ENCODE measurements at regions not wholly inside any gene's neighbourhood (a gene's known extent, or its start where the extent isn't known, plus 50 kb on each side); places are given as distances from the start of the nearest gene placed in this dataset.
"Not testable (repeated sequence)": the region's sequence is repeated elsewhere in the genome, so short reads cannot be mapped to it uniquely, and the experiment has no call there.

GRCh38 chr16:5257462-5257861, 159.9 kb upstream of the EEF2KMT start:
- H3K36me3 Mint-ChIP-seq (ENCODE audit: low read depth): no peaks in the 10 kb centered on the region
- DNase-seq (no peak), ATAC-seq (no peak)
- CTCF ChIA-PET: no interaction called here
- no peak overlapping the region for H3K27ac Mint-ChIP-seq
- H3K4me1 Mint-ChIP-seq (ENCODE audit: low read depth): no peaks in the 10 kb centered on the region
- H3K27me3 Mint-ChIP-seq: peaks cover 2% of the 10 kb centered on the region
- H3K9me3 Mint-ChIP-seq: no peaks in the 10 kb centered on the region
- intact Hi-C loops (cut with micrococcal nuclease): no loop called here
- POLR2A ChIA-PET: no interaction called here
- no peak overlapping the region for H3K4me3 Mint-ChIP-seq
- TF ChIP-seq CTCF (IDR thresholded peaks at IDR 0.05): no peak

- TF ChIP-seq CTCF (IDR thresholded peaks at IDR 0.05): no peak
- ATAC-seq: no peak
- Mint-ChIP-seq H3K9me3 (no peaks in the 10 kb centered on the region), H3K4me1 (ENCODE audit: low read depth) (no peaks in the 10 kb centered on the region), H3K36me3 (ENCODE audit: low read depth) (no peaks in the 10 kb centered on the region), H3K27ac (no peak overlapping the region), H3K27me3 (peaks cover 2% of the 10 kb centered on the region), H3K4me3 (no peak overlapping the region)
- POLR2A ChIA-PET: no interaction called here
- CTCF ChIA-PET: no interaction called here
- intact Hi-C loops (cut with micrococcal nuclease): no loop called here
- DNase-seq: no peak
Observed at GRCh38 chr16:5252791-5253190, 155.2 kb upstream of the EEF2KMT start.

GRCh38 chr16:5247403-5247802, 149.8 kb upstream of the EEF2KMT start:
- ATAC-seq; H3K36me3 Mint-ChIP-seq (ENCODE audit: low read depth); H3K9me3 Mint-ChIP-seq; H3K27me3 Mint-ChIP-seq; POLR2A ChIA-PET; CTCF ChIA-PET; H3K27ac Mint-ChIP-seq; H3K4me1 Mint-ChIP-seq (ENCODE audit: low read depth); H3K4me3 Mint-ChIP-seq; DNase-seq; intact Hi-C loops (cut with micrococcal nuclease): not testable (repeated sequence)

- peaks cover 23% of the 10 kb centered on the region for H3K27me3 Mint-ChIP-seq
- ATAC-seq; intact Hi-C loops (cut with micrococcal nuclease); H3K4me3 Mint-ChIP-seq; POLR2A ChIA-PET; H3K27ac Mint-ChIP-seq; H3K36me3 Mint-ChIP-seq (ENCODE audit: low read depth); H3K9me3 Mint-ChIP-seq; DNase-seq; H3K4me1 Mint-ChIP-seq (ENCODE audit: low read depth): not testable (repeated sequence)
- CTCF ChIA-PET: interaction anchor here (0.9 to 1.2 kb wide), 2 partner anchors 250 to 377 kb away, joined by 4 to 6 read pairs; no protein-coding TSS in a partner anchor
Observed at GRCh38 chr16:5240278-5240626, 142.7 kb upstream of the EEF2KMT start.

GRCh38 chr16:5239472-5240277, 142.1 kb upstream of the EEF2KMT start:
- intact Hi-C loops (cut with micrococcal nuclease); H3K4me3 Mint-ChIP-seq; POLR2A ChIA-PET; H3K4me1 Mint-ChIP-seq (ENCODE audit: low read depth); H3K9me3 Mint-ChIP-seq; H3K27ac Mint-ChIP-seq; ATAC-seq; H3K36me3 Mint-ChIP-seq (ENCODE audit: low read depth): not testable (repeated sequence)
- peaks cover 19% of the 10 kb centered on the region for H3K27me3 Mint-ChIP-seq
- CTCF ChIA-PET: interaction anchor here (0.7 to 1.4 kb wide), 5 partner anchors 9 to 394 kb away, joined by 3 to 6 read pairs (median 4); no protein-coding TSS in a partner anchor
- DNase-seq: peak; percentile 54

- intact Hi-C loops (cut with micrococcal nuclease): no loop called here
- Mint-ChIP-seq H3K4me3 (no peak overlapping the region), H3K27me3 (peaks cover 18% of the 10 kb centered on the region), H3K4me1 (ENCODE audit: low read depth) (peaks cover 2% of the 10 kb centered on the region), H3K36me3 (ENCODE audit: low read depth) (no peaks in the 10 kb centered on the region), H3K9me3 (no peaks in the 10 kb centered on the region), H3K27ac (no peak overlapping the region)
- TF ChIP-seq CTCF (IDR thresholded peaks at IDR 0.05): no peak
- CTCF ChIA-PET: interaction anchor here (1.0 kb wide), 1 partner anchor 381 kb away, joined by 5 read pairs; no protein-coding TSS in a partner anchor
- DNase-seq: no peak
- POLR2A ChIA-PET: interaction anchor here (0.6 kb wide), 1 partner anchor 533 kb away, joined by 3 read pairs; no protein-coding TSS in a partner anchor
- no peak for ATAC-seq
Observed at GRCh38 chr16:5235119-5235518, 137.5 kb upstream of the EEF2KMT start.

All from activated CD8-positive, alpha-beta T cell treated with anti-CD3 and anti-CD28 coated beads for 36 hours (primary cell).